Muscle layer of colon (tissue), 2 donors: ENCODE measurements at regions not wholly inside any gene's neighbourhood (a gene's known extent, or its start where the extent isn't known, plus 50 kb on each side); places are given as distances from the start of the nearest gene placed in this dataset.
"Not testable (repeated sequence)": the region's sequence is repeated elsewhere in the genome, so short reads cannot be mapped to it uniquely, and the experiment has no call there.

ENCODE experiments used
- H3K27ac ChIP-seq: one replicate; pipeline ENCODE4 v1.7.0; 2013; ENCODE audit warnings: low read depth, mild to moderate bottlenecking, low read length, moderate library complexity
- H3K27me3 ChIP-seq, 2 donors: one replicate each; pipeline ENCODE4 v1.7.0; 2013; ENCODE audit warnings: low read length in 2 of 2, mild to moderate bottlenecking in 2 of 2; ENCODE audit not compliant: insufficient read depth in 2 of 2, control insufficient read depth in 1 of 2
- H3K36me3 ChIP-seq: one replicate; pipeline ENCODE4 v1.7.0; 2013; ENCODE audit warnings: mild to moderate bottlenecking, low read length; ENCODE audit not compliant: insufficient read depth
- H3K4me1 ChIP-seq: one replicate; pipeline ENCODE4 v1.7.0; 2013; ENCODE audit warnings: mild to moderate bottlenecking, low read length; ENCODE audit not compliant: insufficient read depth
- H3K4me3 ChIP-seq, 2 donors: one replicate each; pipeline ENCODE4 v1.7.0; 2013; ENCODE audit warnings: low read length in 2 of 2, low read depth in 1 of 2, mild to moderate bottlenecking in 1 of 2, moderate library complexity in 1 of 2
- H3K9ac ChIP-seq: one replicate; pipeline ENCODE4 v1.7.0; 2013; ENCODE audit warnings: low read length
- H3K9me3 ChIP-seq: one replicate; pipeline ENCODE4 v1.7.0; 2013; ENCODE audit warnings: mild to moderate bottlenecking, low read length
- donor health status: abdominal sarcoma.
- donor health status: Adenocarcinoma of cecum.

DNA sequence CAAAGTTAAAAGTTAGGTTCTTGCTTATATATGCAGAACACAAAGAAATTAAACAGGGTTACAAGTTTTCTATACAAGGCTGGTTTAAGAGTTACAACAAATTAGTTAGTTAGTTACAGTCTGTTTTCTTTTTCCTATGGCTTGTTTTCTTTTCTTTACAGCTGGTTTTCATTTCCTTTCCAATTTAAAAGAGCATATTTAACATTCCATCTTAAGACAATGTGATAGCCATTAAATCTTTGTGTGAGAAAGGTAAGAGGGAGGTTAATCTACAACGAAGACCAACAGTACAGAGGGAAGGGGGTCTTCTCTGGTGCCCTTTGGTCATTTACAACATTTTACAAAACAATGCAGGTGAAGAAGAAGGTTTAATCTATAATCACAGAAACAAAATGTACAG lies 290.6 kb downstream of the ZNF674 start:
- no peak overlapping the region for H3K9ac ChIP-seq
- no peaks in the 10 kb centered on the region for H3K36me3 ChIP-seq
- no peaks in the 10 kb centered on the region for H3K27me3 ChIP-seq
- no peak overlapping the region for H3K27ac ChIP-seq
- H3K4me1 ChIP-seq, result no peaks in the 10 kb centered on the region
- H3K4me3 ChIP-seq, result no peak overlapping the region
- H3K9me3 ChIP-seq, result no peaks in the 10 kb centered on the region

DNA sequence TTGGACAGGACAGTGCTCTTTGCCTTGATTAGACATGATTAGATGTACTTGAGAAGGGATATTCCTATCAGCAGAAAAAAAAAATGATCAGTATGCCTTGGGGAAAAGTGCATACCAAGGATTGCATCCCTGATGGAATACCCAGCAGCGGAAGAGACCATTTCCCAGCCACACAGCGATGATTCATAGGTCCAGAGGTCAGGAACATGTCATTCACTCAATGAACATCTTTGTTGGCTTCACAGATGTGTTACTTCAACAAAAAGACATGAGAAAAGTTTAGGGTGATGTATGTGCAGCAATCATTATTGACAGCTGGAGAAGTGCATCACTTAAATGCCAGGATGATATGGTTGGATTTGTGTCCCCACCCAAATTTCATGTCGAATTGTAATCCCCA lies 293.5 kb downstream of the ZNF674 start:
- Histone ChIP-seq H3K27me3 (no peaks in the 10 kb centered on the region), H3K9me3 (no peaks in the 10 kb centered on the region), H3K27ac (no peak overlapping the region), H3K4me1 (no peaks in the 10 kb centered on the region), H3K9ac (no peak overlapping the region), H3K4me3 (no peak overlapping the region), H3K36me3 (no peaks in the 10 kb centered on the region)

DNA sequence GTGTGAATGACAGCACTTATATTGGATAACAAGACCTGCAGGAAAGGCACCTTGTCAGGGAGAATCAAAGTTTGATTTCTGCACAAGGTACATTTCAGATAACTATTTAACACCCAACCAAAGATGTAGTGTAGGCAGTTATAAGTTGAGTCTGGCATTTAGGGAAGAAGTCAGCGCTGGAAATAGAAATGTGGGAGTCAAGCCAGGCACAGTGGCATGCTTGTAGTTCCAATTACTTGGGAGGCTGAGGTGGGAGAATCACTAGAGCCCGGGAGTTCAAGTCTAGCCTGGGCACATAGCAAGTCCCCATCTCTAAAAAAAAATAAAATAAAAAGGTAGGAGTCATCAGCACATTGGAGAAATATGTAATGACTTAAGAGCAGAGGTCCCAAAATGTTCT lies 295.1 kb downstream of the ZNF674 start:
- no peak overlapping the region for H3K4me3 ChIP-seq
- no peaks in the 10 kb centered on the region for H3K9me3 ChIP-seq
- H3K27me3 ChIP-seq, result no peaks in the 10 kb centered on the region
- H3K4me1 ChIP-seq, result no peaks in the 10 kb centered on the region
- no peaks in the 10 kb centered on the region for H3K36me3 ChIP-seq
- H3K27ac ChIP-seq, result no peak overlapping the region
- no peak overlapping the region for H3K9ac ChIP-seq

DNA sequence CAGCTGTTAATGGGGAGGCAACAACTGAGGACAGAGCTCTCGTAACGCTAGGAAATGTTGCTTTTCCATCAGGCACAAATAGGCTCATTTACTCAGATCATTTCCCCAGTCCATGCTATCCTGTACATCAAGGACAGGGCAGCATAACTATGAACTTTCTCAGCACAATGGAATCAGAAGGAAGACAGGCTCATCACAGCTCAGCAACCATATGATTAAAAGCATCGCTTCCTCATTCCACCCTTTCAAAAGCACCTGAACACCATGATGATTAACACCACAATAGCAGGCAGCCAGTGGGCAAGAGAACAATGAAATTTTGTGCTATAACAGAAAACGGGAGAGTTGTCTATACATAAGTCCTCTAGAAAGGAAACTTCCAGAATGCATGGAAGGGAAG lies 297.8 kb downstream of the ZNF674 start:
- Histone ChIP-seq H3K36me3 (no peaks in the 10 kb centered on the region), H3K4me3 (no peak overlapping the region), H3K27me3 (no peaks in the 10 kb centered on the region), H3K27ac (no peak overlapping the region), H3K9ac (no peak overlapping the region), H3K9me3 (no peaks in the 10 kb centered on the region), H3K4me1 (no peaks in the 10 kb centered on the region)

DNA sequence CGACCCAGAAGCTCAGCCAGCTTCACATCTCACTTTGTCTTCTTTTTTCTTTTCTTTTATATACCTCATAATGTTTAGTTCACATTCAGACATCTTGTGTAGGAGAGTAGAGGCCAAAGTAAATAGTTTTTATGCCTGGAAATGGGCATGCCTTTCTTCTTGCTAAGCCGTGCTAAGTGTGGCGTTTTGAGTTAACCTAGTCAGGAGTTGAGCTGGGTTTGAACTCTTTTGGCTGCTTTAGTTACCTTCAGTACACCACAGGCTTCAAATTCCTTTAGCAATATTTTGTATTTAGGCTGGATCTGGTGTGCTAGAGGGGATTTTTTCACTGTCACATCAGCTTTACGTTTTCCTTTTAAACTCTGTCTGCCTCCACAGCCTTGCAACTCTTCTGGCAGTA lies 300.8 kb downstream of the ZNF674 start:
- no peaks in the 10 kb centered on the region for H3K27me3 ChIP-seq
- H3K9ac ChIP-seq, result no peak overlapping the region
- no peak overlapping the region for H3K27ac ChIP-seq
- no peaks in the 10 kb centered on the region for H3K36me3 ChIP-seq
- H3K4me1 ChIP-seq, result no peaks in the 10 kb centered on the region
- no peaks in the 10 kb centered on the region for H3K9me3 ChIP-seq
- no peak overlapping the region for H3K4me3 ChIP-seq

DNA sequence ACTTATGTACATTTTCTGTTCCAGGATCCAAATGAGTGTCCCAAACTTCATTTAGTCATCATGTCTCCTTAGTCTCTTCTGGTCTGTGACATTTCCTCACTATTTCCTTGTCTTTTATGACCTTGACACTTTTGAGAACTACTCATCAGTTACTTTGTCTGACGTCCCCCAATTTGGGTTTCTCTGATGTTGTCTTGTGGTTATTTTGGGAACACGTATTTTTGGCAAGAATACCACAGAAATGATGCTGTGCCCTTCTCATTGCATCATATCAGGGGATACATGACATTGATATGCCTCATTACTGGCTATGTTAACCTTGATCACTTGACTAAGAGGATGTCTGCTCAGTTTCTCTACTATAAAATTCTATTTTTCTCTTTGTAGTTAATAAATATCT lies 308.8 kb downstream of the ZNF674 start:
- Histone ChIP-seq H3K9me3 (no peaks in the 10 kb centered on the region), H3K9ac (no peak overlapping the region), H3K4me3 (no peak overlapping the region), H3K27me3 (no peaks in the 10 kb centered on the region), H3K36me3 (no peaks in the 10 kb centered on the region), H3K4me1 (no peaks in the 10 kb centered on the region), H3K27ac (no peak overlapping the region)

DNA sequence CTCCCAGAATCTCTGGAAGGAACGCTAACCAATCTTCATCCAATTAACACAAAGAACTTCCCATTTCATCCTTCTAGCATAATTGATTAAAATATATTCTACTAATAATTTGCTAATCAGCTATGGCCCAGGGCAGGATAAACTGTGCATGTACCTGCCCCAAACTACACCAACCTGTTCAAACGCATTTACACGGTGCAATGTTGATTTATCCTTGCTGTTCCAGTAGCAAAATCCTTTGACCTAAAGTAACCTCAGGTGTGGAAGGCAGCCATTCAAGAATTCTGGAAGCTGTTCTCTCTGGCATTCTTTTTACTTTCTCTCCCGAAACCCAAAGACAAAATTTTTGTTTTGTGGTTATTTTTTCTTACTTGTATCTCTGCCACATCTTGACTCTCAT lies 309.4 kb downstream of the ZNF674 start:
- H3K36me3 ChIP-seq, result no peaks in the 10 kb centered on the region
- no peak overlapping the region for H3K4me3 ChIP-seq
- no peaks in the 10 kb centered on the region for H3K27me3 ChIP-seq
- H3K4me1 ChIP-seq, result no peaks in the 10 kb centered on the region
- H3K9me3 ChIP-seq, result no peaks in the 10 kb centered on the region
- no peak overlapping the region for H3K27ac ChIP-seq
- H3K9ac ChIP-seq, result no peak overlapping the region

DNA sequence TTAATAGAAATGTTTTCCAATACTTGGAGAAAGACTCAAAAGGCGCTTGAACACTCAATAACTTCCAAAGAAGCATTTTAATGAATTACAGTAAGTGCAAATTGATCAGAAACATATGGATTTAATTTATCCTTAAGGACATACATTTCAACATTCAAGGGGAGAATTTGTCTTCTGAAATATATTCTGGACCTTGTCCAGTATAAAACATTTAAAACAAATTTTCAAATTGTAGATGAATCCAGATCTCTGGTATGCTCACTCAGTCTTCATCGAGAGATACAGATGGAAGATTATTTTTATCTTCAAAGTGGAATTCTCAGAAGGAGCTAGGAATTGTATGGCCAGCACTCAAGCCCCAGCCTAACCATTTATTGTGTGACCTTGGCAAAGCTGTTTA lies 310.4 kb downstream of the ZNF674 start:
- Histone ChIP-seq H3K27me3 (no peaks in the 10 kb centered on the region), H3K9ac (no peak overlapping the region), H3K27ac (no peak overlapping the region), H3K36me3 (no peaks in the 10 kb centered on the region), H3K4me1 (no peaks in the 10 kb centered on the region), H3K9me3 (no peaks in the 10 kb centered on the region), H3K4me3 (no peak overlapping the region)

DNA sequence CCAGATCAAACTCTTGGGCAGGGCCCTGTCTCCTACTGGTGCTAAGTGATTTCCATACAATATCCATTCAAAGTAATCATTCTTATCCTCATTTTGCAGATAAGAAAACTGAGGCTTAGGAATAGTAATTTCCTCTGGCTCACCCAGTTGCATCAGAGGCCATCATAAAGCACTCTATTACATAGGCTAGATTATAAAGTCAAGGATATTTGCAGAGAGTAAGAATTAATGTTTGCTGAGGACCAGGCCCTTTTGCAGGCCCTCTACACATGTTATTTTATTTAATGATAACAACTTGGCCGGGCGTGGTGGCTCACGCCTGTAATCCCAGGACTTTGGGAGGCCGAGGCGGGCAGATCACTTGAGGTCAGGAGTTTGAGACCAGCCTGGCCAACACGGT lies 316.8 kb downstream of the ZNF674 start:
- H3K9ac ChIP-seq, result no peak overlapping the region
- no peak overlapping the region for H3K27ac ChIP-seq

DNA sequence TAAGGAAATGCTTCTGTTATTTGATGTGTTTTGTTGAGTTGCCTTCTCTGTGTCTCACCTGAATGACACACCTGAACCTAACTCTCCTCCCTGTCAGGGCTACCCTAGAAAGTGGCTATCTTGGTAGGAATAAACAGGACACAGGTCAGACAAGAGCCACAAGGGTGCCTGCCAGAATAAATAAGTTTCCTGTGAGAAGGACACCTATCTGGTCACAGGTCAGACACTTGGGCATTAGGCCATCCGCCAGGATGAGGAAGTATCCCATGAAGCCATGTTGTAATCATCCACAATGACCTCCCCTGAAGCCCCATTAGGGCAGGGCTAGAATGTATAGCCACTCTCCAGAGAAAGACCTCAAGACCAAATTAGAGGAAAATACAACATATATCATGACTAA lies 318.8 kb downstream of the ZNF674 start:
- H3K9me3 ChIP-seq, result no peaks in the 10 kb centered on the region
- H3K4me1 ChIP-seq, result no peaks in the 10 kb centered on the region
- no peak overlapping the region for H3K27ac ChIP-seq

More for the DNA sequence above, 316.8 kb downstream of the ZNF674 start:
- Histone ChIP-seq H3K4me1 (no peaks in the 10 kb centered on the region), H3K4me3 (no peak overlapping the region), H3K36me3 (no peaks in the 10 kb centered on the region), H3K27me3 (no peaks in the 10 kb centered on the region), H3K9me3 (no peaks in the 10 kb centered on the region)

DNA sequence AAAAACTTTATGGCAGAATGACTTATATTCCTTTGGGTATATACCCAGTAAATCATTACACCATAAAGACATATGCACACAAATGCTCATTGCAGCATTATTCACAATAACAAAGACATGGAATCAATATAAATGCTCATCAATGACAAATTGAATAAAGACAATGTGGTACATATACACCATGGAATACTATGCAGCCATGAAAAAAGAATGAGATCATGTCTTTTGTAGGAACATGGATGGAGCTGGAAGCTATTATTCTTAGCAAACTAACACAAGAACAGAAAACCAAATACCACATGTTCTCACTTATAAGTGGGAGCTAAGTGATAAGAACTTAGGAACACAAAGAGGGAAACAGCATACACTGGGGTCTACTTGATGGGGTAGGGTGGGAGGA lies 321.7 kb downstream of the ZNF674 start:
- not testable (repeated sequence) for H3K9me3 ChIP-seq, H3K4me3 ChIP-seq, H3K27me3 ChIP-seq, H3K27ac ChIP-seq, H3K4me1 ChIP-seq, H3K36me3 ChIP-seq, H3K9ac ChIP-seq

More for the DNA sequence above, 318.8 kb downstream of the ZNF674 start:
- Histone ChIP-seq H3K27me3 (no peaks in the 10 kb centered on the region), H3K9ac (no peak overlapping the region), H3K36me3 (no peaks in the 10 kb centered on the region), H3K4me3 (no peak overlapping the region)

DNA sequence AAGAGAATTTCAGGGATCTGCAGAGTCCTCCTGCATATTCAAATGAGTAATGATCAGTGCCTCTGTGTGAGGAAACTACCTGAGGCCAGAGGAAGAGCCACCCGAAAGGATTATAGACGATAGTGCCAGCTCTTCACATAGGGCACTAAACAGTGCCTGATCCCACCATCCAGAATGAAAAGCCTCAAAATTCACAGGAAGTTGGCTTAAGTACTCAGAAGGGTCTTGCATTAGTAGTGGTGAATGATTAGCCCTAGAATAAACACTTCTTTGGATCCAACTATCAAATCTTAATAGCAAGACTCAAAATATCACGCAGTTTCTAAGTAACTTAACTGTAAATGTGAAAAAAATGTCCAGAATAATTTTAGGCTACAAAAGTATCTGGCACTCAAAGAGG lies 324.4 kb downstream of the ZNF674 start:
- no peaks in the 10 kb centered on the region for H3K36me3 ChIP-seq
- no peak overlapping the region for H3K4me3 ChIP-seq
- H3K27ac ChIP-seq, result no peak overlapping the region
- no peaks in the 10 kb centered on the region for H3K9me3 ChIP-seq
- no peaks in the 10 kb centered on the region for H3K4me1 ChIP-seq
- H3K27me3 ChIP-seq, result no peaks in the 10 kb centered on the region
- H3K9ac ChIP-seq, result no peak overlapping the region
